Smooth muscle cell (in vitro differentiated cells): ENCODE measurements at regions not wholly inside any gene's neighbourhood (a gene's known extent, or its start where the extent isn't known, plus 50 kb on each side); places are given as distances from the start of the nearest gene placed in this dataset.

Experiments used
- DNase-seq: peaks from one replicate; lab custom pipeline; 2025; ENCODE audit not compliant: unreplicated experiment; lab: John Stamatoyannopoulos, UW
- H2AFZ ChIP-seq: fragments of 200-600 bp; sonication (generic); 2 replicates; pipeline ENCODE4 v1.6.0; 2016; ENCODE audit warnings: antibody characterized with exemption, low read depth, mild to moderate bottlenecking
- H3F3A ChIP-seq: fragments of 200-600 bp; sonication (generic); 2 replicates; pipeline ENCODE4 v1.6.0; 2017; ENCODE audit warnings: antibody characterized with exemption, low read depth
- H3K27ac ChIP-seq: fragments of 200-600 bp; sonication (generic); 2 replicates; pipeline ENCODE4 v1.5.1; 2016; ENCODE audit warnings: low read depth, mild to moderate bottlenecking
- H3K27me3 ChIP-seq: fragments of 200-600 bp; sonication (generic); 2 replicates; pipeline ENCODE4 v1.6.1; 2016; ENCODE audit warnings: low read depth, mild to moderate bottlenecking
- H3K36me3 ChIP-seq: fragments of 200-600 bp; sonication (generic); 2 replicates; pipeline ENCODE4 v1.5.1; 2016; ENCODE audit warnings: low read depth
- H3K4me1 ChIP-seq: fragments of 200-600 bp; sonication (generic); 2 replicates; pipeline ENCODE4 v1.5.1; 2016; ENCODE audit warnings: low read depth
- H3K4me2 ChIP-seq: fragments of 200-600 bp; sonication (generic); 2 replicates; pipeline ENCODE4 v1.6.0; 2016; ENCODE audit warnings: mild to moderate bottlenecking
- H3K4me3 ChIP-seq: fragments of 200-600 bp; sonication (generic); 2 replicates; pipeline ENCODE4 v1.5.1; 2016; ENCODE audit warnings: mild to moderate bottlenecking
- H3K79me2 ChIP-seq: fragments of 200-600 bp; sonication (generic); 2 replicates; pipeline ENCODE4 v1.6.0; 2016; ENCODE audit warnings: low read depth, mild to moderate bottlenecking
- H3K9ac ChIP-seq: fragments of 200-600 bp; sonication (generic); 2 replicates; pipeline ENCODE4 v1.6.0; 2016; ENCODE audit warnings: low read depth
- H3K9me3 ChIP-seq: fragments of 200-600 bp; sonication (generic); replicated peaks from 2 replicates; pipeline ENCODE4 v1.5.1; 2016; ENCODE audit warnings: low read depth
- H4K20me1 ChIP-seq: fragments of 200-600 bp; sonication (generic); 2 replicates; pipeline ENCODE4 v1.6.0; 2016; ENCODE audit warnings: low read depth
- WGBS: methylation state at CpG from one replicate; pipeline ENCODE4 v1.1.7; 2016; ENCODE audit warnings: low lambda C conversion rate; 5-methylcytosine and 5-hydroxymethylcytosine counted together
- TF ChIP-seq, protein P1 (sequence below): fragments of 200-600 bp; sonication (generic); IDR thresholded peaks from 2 replicates; pipeline ENCODE4 v1.5.1; 2017; ENCODE audit warnings: borderline replicate concordance, mild to moderate bottlenecking, antibody characterized with exemption; ENCODE audit not compliant: insufficient read depth, poor library complexity, severe bottlenecking

DNA sequence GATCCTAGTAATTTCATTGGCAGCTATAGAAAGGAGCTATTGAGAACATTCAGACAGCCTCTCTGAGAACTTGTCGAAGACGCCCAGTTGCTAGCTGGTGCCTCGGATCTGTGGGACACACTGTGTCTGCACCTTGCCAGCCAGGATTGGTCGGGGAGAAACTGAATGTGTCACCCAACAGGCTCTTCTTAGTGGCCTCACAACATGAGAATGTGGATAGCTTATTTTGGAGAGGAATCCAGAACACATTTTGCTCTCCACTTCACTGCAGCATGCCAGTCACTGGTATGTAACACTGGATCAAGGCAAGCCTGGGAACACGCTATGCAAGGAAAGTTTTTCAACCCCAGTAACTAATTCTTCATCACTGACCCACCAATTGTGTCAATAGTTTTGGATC, 89.5 kb upstream of the TRPC3 start:
- Histone ChIP-seq H3K36me3 (no peaks in the 10 kb centered on the region), H3K27ac (no peak overlapping the region), H4K20me1 (no peaks in the 10 kb centered on the region), H3K4me3 (no peak overlapping the region), H3K4me1 (no peaks in the 10 kb centered on the region), H3F3A (no peaks in the 10 kb centered on the region), H3K4me2 (no peak overlapping the region), H3K79me2 (no peaks in the 10 kb centered on the region), H2AFZ (no peak overlapping the region), H3K27me3 (no peaks in the 10 kb centered on the region), H3K9me3 (no peaks in the 10 kb centered on the region), H3K9ac (no peak overlapping the region)
- 87% methylated on average over 5 of the region's 5 CpGs for WGBS
- DNase-seq, result no peak
- TF ChIP-seq, protein P1, sequence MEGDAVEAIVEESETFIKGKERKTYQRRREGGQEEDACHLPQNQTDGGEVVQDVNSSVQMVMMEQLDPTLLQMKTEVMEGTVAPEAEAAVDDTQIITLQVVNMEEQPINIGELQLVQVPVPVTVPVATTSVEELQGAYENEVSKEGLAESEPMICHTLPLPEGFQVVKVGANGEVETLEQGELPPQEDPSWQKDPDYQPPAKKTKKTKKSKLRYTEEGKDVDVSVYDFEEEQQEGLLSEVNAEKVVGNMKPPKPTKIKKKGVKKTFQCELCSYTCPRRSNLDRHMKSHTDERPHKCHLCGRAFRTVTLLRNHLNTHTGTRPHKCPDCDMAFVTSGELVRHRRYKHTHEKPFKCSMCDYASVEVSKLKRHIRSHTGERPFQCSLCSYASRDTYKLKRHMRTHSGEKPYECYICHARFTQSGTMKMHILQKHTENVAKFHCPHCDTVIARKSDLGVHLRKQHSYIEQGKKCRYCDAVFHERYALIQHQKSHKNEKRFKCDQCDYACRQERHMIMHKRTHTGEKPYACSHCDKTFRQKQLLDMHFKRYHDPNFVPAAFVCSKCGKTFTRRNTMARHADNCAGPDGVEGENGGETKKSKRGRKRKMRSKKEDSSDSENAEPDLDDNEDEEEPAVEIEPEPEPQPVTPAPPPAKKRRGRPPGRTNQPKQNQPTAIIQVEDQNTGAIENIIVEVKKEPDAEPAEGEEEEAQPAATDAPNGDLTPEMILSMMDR, result no peak

DNA sequence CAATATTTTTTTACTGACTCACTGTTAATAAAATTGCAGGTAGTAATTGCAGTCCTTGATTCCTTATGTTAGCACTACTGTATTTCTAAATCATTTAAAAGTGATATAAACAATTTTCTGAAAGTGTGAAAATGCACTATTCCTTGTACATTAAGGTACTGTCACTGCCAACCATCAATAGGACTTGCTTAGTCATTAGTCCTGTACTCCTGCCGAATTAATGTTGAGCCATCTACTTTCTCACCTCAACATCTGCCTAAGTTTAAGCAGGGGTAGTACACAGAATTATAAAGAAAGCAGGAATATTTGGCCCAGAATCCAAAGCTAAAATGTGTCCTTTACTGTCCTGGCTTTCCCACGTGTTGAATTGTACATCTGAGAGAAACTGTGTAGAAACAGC, 87.0 kb upstream of the TRPC3 start:
- Histone ChIP-seq H2AFZ (no peak overlapping the region), H3K36me3 (no peaks in the 10 kb centered on the region), H3K79me2 (no peaks in the 10 kb centered on the region), H3F3A (no peaks in the 10 kb centered on the region), H3K27ac (no peak overlapping the region), H3K4me1 (no peaks in the 10 kb centered on the region), H3K4me2 (no peak overlapping the region), H3K9ac (no peak overlapping the region), H4K20me1 (no peaks in the 10 kb centered on the region), H3K27me3 (no peaks in the 10 kb centered on the region), H3K4me3 (no peak overlapping the region), H3K9me3 (no peaks in the 10 kb centered on the region)
- TF ChIP-seq, protein P1, result no peak
- 57% methylated on average over 2 of the region's 2 CpGs for WGBS
- DNase-seq, result no peak

DNA sequence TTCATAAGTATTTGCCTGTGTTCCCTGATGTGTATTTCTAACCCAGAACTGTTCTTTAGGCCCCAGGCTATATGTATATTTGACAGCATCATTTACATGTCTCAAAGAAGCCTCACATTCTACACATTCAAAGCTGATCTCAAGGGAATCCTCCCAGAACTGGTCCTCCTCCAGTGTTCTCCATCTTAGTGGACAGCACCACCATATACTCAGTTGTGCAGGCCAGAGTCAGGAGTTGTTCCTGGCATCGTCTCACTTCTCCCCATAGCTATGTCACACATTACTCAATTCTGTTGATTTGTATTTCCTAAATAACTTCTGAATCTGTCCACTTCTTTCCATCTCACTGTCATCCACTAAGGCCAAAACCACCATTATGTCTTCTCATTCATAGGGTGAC, 82.8 kb upstream of the TRPC3 start:
- no peak overlapping the region for H3K27ac ChIP-seq
- H3K4me2 ChIP-seq, result no peak overlapping the region
- H3K4me3 ChIP-seq, result no peak overlapping the region
- no peaks in the 10 kb centered on the region for H3F3A ChIP-seq
- no peak for DNase-seq
- H3K9ac ChIP-seq, result no peak overlapping the region
- H4K20me1 ChIP-seq, result no peaks in the 10 kb centered on the region
- no peaks in the 10 kb centered on the region for H3K4me1 ChIP-seq
- no peaks in the 10 kb centered on the region for H3K27me3 ChIP-seq
- TF ChIP-seq, protein P1, result no peak
- no peaks in the 10 kb centered on the region for H3K9me3 ChIP-seq
- no peaks in the 10 kb centered on the region for H3K36me3 ChIP-seq
- H2AFZ ChIP-seq, result no peak overlapping the region
- no peaks in the 10 kb centered on the region for H3K79me2 ChIP-seq
- WGBS, result 75% methylated on average over 1 of the region's 1 CpG

DNA sequence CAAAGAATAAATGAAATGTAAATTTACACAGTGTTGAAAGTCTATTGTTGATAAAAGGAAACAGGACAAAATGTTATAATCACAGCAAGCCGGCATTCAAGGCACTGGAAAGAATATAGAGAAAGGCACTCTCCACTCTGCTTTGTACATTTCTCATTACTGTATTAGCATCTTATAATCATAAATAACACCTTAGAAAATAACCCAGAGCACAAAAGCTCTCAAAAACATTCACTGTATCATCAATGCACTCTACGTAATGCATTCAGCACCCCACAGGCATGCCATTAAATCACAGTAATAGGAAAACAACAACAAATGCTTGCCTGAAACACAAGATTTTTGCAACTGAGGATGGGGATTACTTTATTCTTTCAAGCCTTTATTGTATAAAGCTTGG, 75.3 kb upstream of the TRPC3 start:
- no peaks in the 10 kb centered on the region for H3K36me3 ChIP-seq
- WGBS, result 82% methylated on average over 2 of the region's 2 CpGs
- H3F3A ChIP-seq, result no peaks in the 10 kb centered on the region
- H3K79me2 ChIP-seq, result no peaks in the 10 kb centered on the region
- no peaks in the 10 kb centered on the region for H3K4me1 ChIP-seq
- no peaks in the 10 kb centered on the region for H3K27me3 ChIP-seq
- TF ChIP-seq, protein P1, result no peak
- DNase-seq, result no peak
- H3K4me3 ChIP-seq, result no peak overlapping the region
- no peaks in the 10 kb centered on the region for H3K9me3 ChIP-seq
- no peak overlapping the region for H3K4me2 ChIP-seq
- H3K9ac ChIP-seq, result no peak overlapping the region
- no peaks in the 10 kb centered on the region for H4K20me1 ChIP-seq
- no peak overlapping the region for H2AFZ ChIP-seq
- H3K27ac ChIP-seq, result no peak overlapping the region
